SK-N-SH (cell line): ENCODE measurements at regions not wholly inside any gene's neighbourhood (a gene's known extent, or its start where the extent isn't known, plus 50 kb on each side); places are given as distances from the start of the nearest gene placed in this dataset.

Source experiments
- CTCF ChIA-PET: fragments of 300-600, 350-600 bp; formaldehyde crosslinking; extraction: SDS; loops from one replicate; lab custom pipeline; 2021; lab: Yijun Ruan, JAX
- POLR2A ChIA-PET: fragments of 350-600 bp; sonication (Branson Sonifier 250); formaldehyde crosslinking; extraction: SDS; loops from one replicate; lab custom pipeline; 2020; ENCODE audit warnings: antibody characterized with exemption, inconsistent platforms; lab: Yijun Ruan, JAX
- DNase-seq: peaks from one replicate; pipeline ENCODE4 v3.0.0; 2012
- H2AFZ ChIP-seq: fragments of 200-600 bp; sonication (generic); 2 replicates; pipeline ENCODE4 v1.8.1; 2016; ENCODE audit warnings: antibody characterized with exemption, mild to moderate bottlenecking, low read depth
- H3F3A ChIP-seq: fragments of 200-600 bp; sonication (generic); replicated peaks from 2 replicates; pipeline ENCODE3; 2016; ENCODE audit warnings: antibody characterized with exemption, mild to moderate bottlenecking; ENCODE audit not compliant: insufficient read depth
- H3K27ac ChIP-seq, 2 experiments: fragments of 200-500 bp in 1 of 2; fragments of 200-600 bp in 1 of 2; sonication (Bioruptor generic) in 1 of 2; sonication (generic), shearing (Covaris generic) in 1 of 2; 2 replicates each; pipeline versions ENCODE4 v1.5.1 to v1.6.1; 2014 to 2016; ENCODE audit warnings: low read depth in 2 of 2, inconsistent platforms in 1 of 2, low read length in 1 of 2, mild to moderate bottlenecking in 1 of 2, mixed read lengths in 1 of 2
- H3K27me3 ChIP-seq: fragments of 200-600 bp; sonication (generic), shearing (Covaris generic); 2 replicates; pipeline ENCODE4 v1.6.1; 2016; ENCODE audit warnings: mixed run types; ENCODE audit not compliant: insufficient read depth
- H3K36me3 ChIP-seq, 2 experiments: fragments of 200-500 bp in 1 of 2; fragments of 200-600 bp in 1 of 2; sonication (Bioruptor generic) in 1 of 2; sonication (generic) in 1 of 2; replicated peaks in 1 of 2; 2 replicates each; pipeline versions ENCODE3 to v1.5.1; 2014 to 2016; ENCODE audit warnings: low read length in 1 of 2, mild to moderate bottlenecking in 1 of 2; ENCODE audit not compliant: insufficient read depth in 2 of 2, control insufficient read depth in 1 of 2
- H3K4me1 ChIP-seq, 2 experiments: fragments of 200-500 bp in 1 of 2; fragments of 200-600 bp in 1 of 2; sonication (Bioruptor generic) in 1 of 2; sonication (generic), shearing (Covaris generic) in 1 of 2; 2 replicates each; pipeline versions ENCODE4 v1.5.1 to v1.6.1; 2014 to 2016; ENCODE audit warnings: low read depth in 1 of 2, low read length in 1 of 2, mixed run types in 1 of 2; ENCODE audit not compliant: insufficient read depth in 2 of 2, control insufficient read depth in 1 of 2
- H3K4me2 ChIP-seq: fragments of 200-600 bp; sonication (generic), shearing (Covaris generic); 2 replicates; pipeline ENCODE4 v1.6.1; 2017; ENCODE audit warnings: mixed run types
- H3K4me3 ChIP-seq, 2 experiments: fragments of 200-500 bp in 1 of 2; fragments of 200-600 bp in 1 of 2; sonication (Bioruptor generic) in 1 of 2; sonication (generic), shearing (Covaris generic) in 1 of 2; 2 replicates each; pipeline versions ENCODE4 v1.5.1 to v1.8.1; 2014 to 2016; ENCODE audit warnings: low read depth in 2 of 2, inconsistent platforms in 1 of 2, low read length in 1 of 2, mild to moderate bottlenecking in 1 of 2, mixed read lengths in 1 of 2, moderate library complexity in 1 of 2
- H3K79me2 ChIP-seq: fragments of 200-600 bp; sonication (generic); 2 replicates; pipeline ENCODE4 v1.8.1; 2017; ENCODE audit warnings: mild to moderate bottlenecking; ENCODE audit not compliant: insufficient read depth
- H3K9ac ChIP-seq: fragments of 200-600 bp; sonication (generic); 2 replicates; pipeline ENCODE4 v1.6.1; 2017; ENCODE audit warnings: mixed run types
- H3K9me2 ChIP-seq: fragments of 200-600 bp; sonication (generic); 2 replicates; pipeline ENCODE4 v1.6.1; 2017; ENCODE audit warnings: mixed run types
- H3K9me3 ChIP-seq: fragments of 200-600 bp; sonication (generic); 2 replicates; pipeline ENCODE4 v1.6.1; 2017; ENCODE audit warnings: mixed run types, mild to moderate bottlenecking, moderate library complexity
- H4K20me1 ChIP-seq: fragments of 200-600 bp; sonication (generic); 2 replicates; pipeline ENCODE4 v1.6.1; 2017; ENCODE audit warnings: mild to moderate bottlenecking, mixed run types; ENCODE audit not compliant: insufficient read depth
- EP300 ChIP-seq, 2 experiments: IDR thresholded peaks; 2 replicates each; pipeline versions ENCODE4 v1.4.0 to v1.6.1; 2012; ENCODE audit warnings: borderline replicate concordance in 1 of 2, low read depth in 1 of 2, low read length in 1 of 2
- EZH2phosphoT487 ChIP-seq: fragments of 200-600 bp; sonication (generic); IDR thresholded peaks from 2 replicates; pipeline ENCODE4 v1.6.1; 2017; ENCODE audit warnings: low read depth, mixed run types, mild to moderate bottlenecking, antibody characterized with exemption, moderate library complexity, borderline replicate concordance
- FOXJ3 ChIP-seq: sonication (generic); formaldehyde crosslinking; IDR thresholded peaks from 2 replicates; pipeline ENCODE4 v1.5.1; 2020; ENCODE audit warnings: mild to moderate bottlenecking, missing genetic modification reagents
- FOXM1 ChIP-seq: IDR thresholded peaks from 2 replicates; pipeline ENCODE4 v1.4.0; 2012; ENCODE audit warnings: low read depth, mild to moderate bottlenecking
- JUND ChIP-seq: IDR thresholded peaks from 2 replicates; pipeline ENCODE4 v1.4.0; 2012
- MEF2A ChIP-seq: IDR thresholded peaks from 2 replicates; pipeline ENCODE4 v1.4.0; 2012; ENCODE audit warnings: low read depth, borderline replicate concordance
- NFIC ChIP-seq: IDR thresholded peaks from 2 replicates; pipeline ENCODE4 v1.4.0; 2012; ENCODE audit warnings: borderline replicate concordance
- NRF1 ChIP-seq: IDR thresholded peaks from 2 replicates; pipeline ENCODE4 v1.6.1; 2012; ENCODE audit warnings: low read depth, mild to moderate bottlenecking, low read length
- RCOR1 ChIP-seq: fragments of 150-350 bp; IDR thresholded peaks from 2 replicates; pipeline ENCODE4 v1.6.1; 2017; ENCODE audit warnings: antibody characterized with exemption, low read length
- RFX5 ChIP-seq: IDR thresholded peaks from 2 replicates; pipeline ENCODE4 v1.6.1; 2012; ENCODE audit warnings: mild to moderate bottlenecking, improper control_type of control experiment, low read length
- RXRA ChIP-seq: IDR thresholded peaks from 2 replicates; pipeline ENCODE4 v1.4.0; 2012; ENCODE audit warnings: low read depth, mild to moderate bottlenecking, borderline replicate concordance
- SMC3 ChIP-seq: IDR thresholded peaks from 2 replicates; pipeline ENCODE4 v1.6.1; 2012; ENCODE audit warnings: low read depth, low read length, improper control_type of control experiment
- TAF1 ChIP-seq: IDR thresholded peaks from 2 replicates; pipeline ENCODE4 v1.6.1; 2012; ENCODE audit warnings: low read depth, mild to moderate bottlenecking, low read length, moderate library complexity, borderline replicate concordance
- TEAD4 ChIP-seq: IDR thresholded peaks from 2 replicates; pipeline ENCODE4 v1.4.0; 2012; ENCODE audit warnings: mild to moderate bottlenecking, borderline replicate concordance; ENCODE audit not compliant: insufficient read depth
- WGBS: methylation state at CpG from one replicate; pipeline ENCODE4 v1.1.6; 2017; ENCODE audit warnings: low lambda C conversion rate; 5-methylcytosine and 5-hydroxymethylcytosine counted together

DNA sequence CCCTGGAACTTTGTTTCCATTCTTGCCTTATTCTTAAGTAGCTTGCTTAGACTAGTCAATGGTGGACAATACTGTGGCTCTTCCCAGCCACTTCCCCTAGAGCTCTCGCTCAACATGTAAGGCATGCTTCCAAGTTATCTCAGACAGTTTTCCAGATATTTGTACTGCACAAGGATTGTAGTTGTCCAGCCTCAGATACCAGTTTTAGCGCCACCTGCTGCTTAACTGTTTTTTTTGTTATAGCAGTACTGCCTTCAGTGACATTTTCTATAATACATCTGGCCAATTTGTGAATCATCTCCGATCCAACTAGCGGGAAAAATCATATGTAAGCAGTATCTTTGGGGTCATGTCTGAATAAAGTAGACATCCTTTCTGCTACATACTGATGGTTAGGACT is 346.7 kb upstream of the ADGRL4 start (continued):
- TF ChIP-seq FOXJ3 (CRISPR knock-in tag) (no peak), MEF2A (no peak), EP300 (IDR thresholded peaks at IDR 0.05; ENCODE audit: borderline replicate concordance in 1 of 2, low read depth in 1 of 2, low read length in 1 of 2) (no peak), FOXM1 (no peak), JUND (no peak)

DNA sequence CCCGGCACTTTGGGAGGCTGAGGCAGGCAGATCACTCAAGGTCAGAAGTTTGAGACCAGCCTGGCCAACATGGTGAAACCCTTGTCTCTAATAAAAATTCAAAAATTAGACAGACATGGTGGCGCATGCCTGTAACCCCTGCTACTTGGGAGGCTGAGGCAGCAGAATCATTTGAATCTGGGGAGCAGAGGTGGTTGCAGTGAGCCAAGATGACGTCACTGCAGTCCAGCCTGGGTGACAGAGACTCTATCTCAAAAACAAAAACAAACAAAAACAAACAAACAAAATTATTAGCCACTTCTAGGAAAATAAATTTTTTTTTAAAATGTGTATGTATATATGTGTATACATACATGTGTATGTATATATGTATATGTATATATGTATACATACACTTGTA is 320.3 kb upstream of the ADGRL4 start:
- Histone ChIP-seq H3K9me2 (no peaks in the 10 kb centered on the region), H3K79me2 (no peaks in the 10 kb centered on the region), H3K9ac (no peak overlapping the region), H3F3A (peaks cover 22% of the 10 kb centered on the region), H4K20me1 (no peaks in the 10 kb centered on the region), H3K27ac (no peak overlapping the region), H3K4me2 (no peak overlapping the region), H3K9me3 (peaks cover 5% of the 10 kb centered on the region; the same call in 1 of the 2 replicates), H3K36me3 (no peaks in the 10 kb centered on the region), H3K4me1 (peaks cover 0 to 5% of the 10 kb centered on the region in 2 experiments; a peak in 1 of 4 replicates), H3K4me3 (no peak overlapping the region), H2AFZ (no peak overlapping the region), H3K27me3 (no peaks in the 10 kb centered on the region)
- CTCF ChIA-PET, result no interaction called here
- POLR2A ChIA-PET, result no interaction called here
- WGBS, result 71% methylated on average over 3 of the region's 3 CpGs
- TF ChIP-seq RXRA (no peak), SMC3 (no peak), NRF1 (no peak), TEAD4 (no peak)
- DNase-seq, result no peak

DNA sequence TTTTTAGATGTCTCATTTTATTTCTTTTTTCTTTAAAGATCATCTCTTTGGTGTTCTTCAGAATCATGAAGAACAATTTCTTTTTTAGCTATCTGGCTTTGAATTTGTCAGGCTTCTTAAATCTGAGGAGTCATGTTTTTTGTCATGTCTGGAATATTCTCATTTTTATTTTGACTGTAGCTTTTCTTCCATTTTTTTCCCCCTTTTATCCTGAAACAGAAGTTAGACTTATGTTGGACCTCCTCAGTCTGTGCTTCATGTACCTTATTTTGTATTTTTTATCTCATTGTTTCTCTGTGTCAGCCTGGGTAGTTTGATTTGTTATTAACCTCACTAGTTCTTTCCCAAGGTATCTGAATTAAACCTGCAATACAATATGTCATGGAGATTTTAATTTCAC is 319.2 kb upstream of the ADGRL4 start:
- Histone ChIP-seq H3K27me3 (no peaks in the 10 kb centered on the region), H3K4me1 (peaks cover 0 to 5% of the 10 kb centered on the region in 2 experiments; a peak in 1 of 4 replicates), H4K20me1 (no peaks in the 10 kb centered on the region), H3K9me3 (peaks cover 5% of the 10 kb centered on the region; the same call in 1 of the 2 replicates), H3K4me2 (no peak overlapping the region), H2AFZ (no peak overlapping the region), H3K79me2 (no peaks in the 10 kb centered on the region), H3K9ac (no peak overlapping the region), H3K36me3 (no peaks in the 10 kb centered on the region), H3F3A (peaks cover 22% of the 10 kb centered on the region), H3K4me3 (no peak overlapping the region), H3K9me2 (no peaks in the 10 kb centered on the region), H3K27ac (no peak overlapping the region)
- no peak for DNase-seq
- POLR2A ChIA-PET, result no interaction called here
- CTCF ChIA-PET, result interaction anchor here (0.8 kb wide), 1 partner anchor 172 kb away, joined by 3 read pairs; no protein-coding TSS in a partner anchor
- TF ChIP-seq RCOR1 (no peak), SMC3 (no peak), TAF1 (no peak), MEF2A (no peak), EZH2phosphoT487 (no peak), RFX5 (no peak), NFIC (no peak)
